Stimulated activated CD8-positive, alpha-beta memory T cell treated with anti-CD3 and anti-CD28 coated beads, Interleukin-4, amount 100 ng/mL, for 4 hours (primary cell): ENCODE measurements at regions not wholly inside any gene's neighbourhood (a gene's known extent, or its start where the extent isn't known, plus 50 kb on each side); places are given as distances from the start of the nearest gene placed in this dataset.

Experiments used
- DNase-seq, 2 donors: peaks; one replicate each; pipeline ENCODE4 v3.0.0-alpha.2; 2020; ENCODE audit warnings: low read depth in 2 of 2, low spot score in 1 of 2

- no peak for DNase-seq
These were observed 55.3 kb upstream of the POM121L12 start for GRCh38 chr7:52980129-52980528.

- no peak for DNase-seq
These were observed 62.3 kb upstream of the POM121L12 start for GRCh38 chr7:52973126-52973525.

GRCh38 chr7:52962402-52963076 is 72.9 kb upstream of the POM121L12 start:
- DNase-seq, result no peak

GRCh38 chr7:52961084-52961483 is 74.3 kb upstream of the POM121L12 start:
- no peak for DNase-seq

GRCh38 chr7:52959878-52960660 is 75.4 kb upstream of the POM121L12 start:
- DNase-seq, result no peak

GRCh38 chr7:52959336-52959735 is 76.1 kb upstream of the POM121L12 start:
- no peak for DNase-seq

GRCh38 chr7:52958621-52959140 is 76.8 kb upstream of the POM121L12 start:
- no peak for DNase-seq

GRCh38 chr7:52956379-52956915 is 79.0 kb upstream of the POM121L12 start:
- no peak for DNase-seq

- DNase-seq, result no peak
These were observed 79.9 kb upstream of the POM121L12 start for GRCh38 chr7:52955522-52955921.

- no peak for DNase-seq
These were observed 90.5 kb upstream of the POM121L12 start for GRCh38 chr7:52944921-52945320.

- DNase-seq, result no peak
These were observed 95.0 kb upstream of the POM121L12 start for GRCh38 chr7:52940481-52940880.

- DNase-seq, result no peak
These were observed 96.8 kb upstream of the POM121L12 start for GRCh38 chr7:52938455-52939133.

GRCh38 chr7:52936750-52937149 is 98.7 kb upstream of the POM121L12 start:
- DNase-seq, result no peak

- no peak for DNase-seq
These were observed 106.8 kb upstream of the POM121L12 start for GRCh38 chr7:52928591-52928990.

- DNase-seq, result no peak
These were observed 110.1 kb upstream of the POM121L12 start for GRCh38 chr7:52925332-52925731.

- no peak for DNase-seq
These were observed 114.5 kb upstream of the POM121L12 start for GRCh38 chr7:52920977-52921376.

GRCh38 chr7:52917982-52918578 is 117.4 kb upstream of the POM121L12 start:
- no peak for DNase-seq

GRCh38 chr7:52911795-52912194 is 123.6 kb upstream of the POM121L12 start:
- DNase-seq, result no peak

GRCh38 chr7:52911326-52911725 is 124.1 kb upstream of the POM121L12 start:
- DNase-seq, result no peak

- no peak for DNase-seq
These were observed 125.5 kb upstream of the POM121L12 start for GRCh38 chr7:52909935-52910334.

- no peak for DNase-seq
These were observed 126.3 kb upstream of the POM121L12 start for GRCh38 chr7:52909131-52909530.
